ENCODE measurements at regions not wholly inside any gene's neighbourhood (a gene's known extent, or its start where the extent isn't known, plus 50 kb on each side); places are given as distances from the start of the nearest gene placed in this dataset.

- ATAC-seq (no peak), DNase-seq (no peak)
- no peaks in the 10 kb centered on the region for H3K27me3 ChIP-seq (ENCODE audit: low read depth)
- intact Hi-C loops (cut with DNase I), result no loop called here
- no peak for TF ChIP-seq CTCF (IDR thresholded peaks at IDR 0.05)
- H3K4me3 ChIP-seq, result no peak overlapping the region
- no peaks in the 10 kb centered on the region for H3K9me3 ChIP-seq
- no peaks in the 10 kb centered on the region for H3K4me1 ChIP-seq
- H3K27ac ChIP-seq, result no peak overlapping the region
- no peaks in the 10 kb centered on the region for H3K36me3 ChIP-seq
Observed at GRCh38 chr3:23094412-23094811, 108.7 kb upstream of the UBE2E2 start.

- no peak overlapping the region for H3K27ac ChIP-seq
- no peak for TF ChIP-seq CTCF (IDR thresholded peaks at IDR 0.05)
- no peaks in the 10 kb centered on the region for H3K36me3 ChIP-seq
- no peak for DNase-seq
- intact Hi-C loops (cut with DNase I), result no loop called here
- H3K4me3 ChIP-seq, result no peak overlapping the region
- H3K4me1 ChIP-seq, result no peaks in the 10 kb centered on the region
- H3K9me3 ChIP-seq, result no peaks in the 10 kb centered on the region
- ATAC-seq, result peak; percentile 32 to 38
- no peaks in the 10 kb centered on the region for H3K27me3 ChIP-seq (ENCODE audit: low read depth)
Observed at GRCh38 chr3:23094890-23095462, 108.2 kb upstream of the UBE2E2 start.

GRCh38 chr3:23096041-23096440, 107.1 kb upstream of the UBE2E2 start:
- Histone ChIP-seq H3K36me3 (no peaks in the 10 kb centered on the region), H3K27ac (no peak overlapping the region), H3K4me1 (no peaks in the 10 kb centered on the region), H3K9me3 (no peaks in the 10 kb centered on the region), H3K27me3 (ENCODE audit: low read depth) (no peaks in the 10 kb centered on the region), H3K4me3 (no peak overlapping the region)
- intact Hi-C loops (cut with DNase I), result no loop called here
- no peak for DNase-seq
- ATAC-seq, result no peak
- TF ChIP-seq CTCF (IDR thresholded peaks at IDR 0.05), result no peak

GRCh38 chr3:23099021-23099420, 104.1 kb upstream of the UBE2E2 start:
- ATAC-seq, result no peak
- no peaks in the 10 kb centered on the region for H3K9me3 ChIP-seq
- H3K27ac ChIP-seq, result no peak overlapping the region
- no peak for DNase-seq
- no peak for TF ChIP-seq CTCF (IDR thresholded peaks at IDR 0.05)
- H3K4me1 ChIP-seq, result no peaks in the 10 kb centered on the region
- no peaks in the 10 kb centered on the region for H3K27me3 ChIP-seq (ENCODE audit: low read depth)
- no peaks in the 10 kb centered on the region for H3K36me3 ChIP-seq
- intact Hi-C loops (cut with DNase I), result no loop called here
- H3K4me3 ChIP-seq, result no peak overlapping the region

- Histone ChIP-seq H3K4me3 (no peak overlapping the region), H3K4me1 (no peaks in the 10 kb centered on the region), H3K27ac (no peak overlapping the region), H3K9me3 (no peaks in the 10 kb centered on the region), H3K27me3 (ENCODE audit: low read depth) (no peaks in the 10 kb centered on the region), H3K36me3 (no peaks in the 10 kb centered on the region)
- DNase-seq (no peak), ATAC-seq (no peak)
- no peak for TF ChIP-seq CTCF (IDR thresholded peaks at IDR 0.05)
- intact Hi-C loops (cut with DNase I), result no loop called here
Observed at GRCh38 chr3:23099677-23100076, 103.5 kb upstream of the UBE2E2 start.

GRCh38 chr3:23100106-23100505, 103.0 kb upstream of the UBE2E2 start:
- ATAC-seq, result no peak
- Histone ChIP-seq H3K4me3 (no peak overlapping the region), H3K27ac (no peak overlapping the region), H3K4me1 (no peaks in the 10 kb centered on the region), H3K27me3 (ENCODE audit: low read depth) (no peaks in the 10 kb centered on the region), H3K36me3 (no peaks in the 10 kb centered on the region), H3K9me3 (no peaks in the 10 kb centered on the region)
- intact Hi-C loops (cut with DNase I), result no loop called here
- no peak for TF ChIP-seq CTCF (IDR thresholded peaks at IDR 0.05)
- no peak for DNase-seq
